GM18951 (cell line): ENCODE measurements at regions not wholly inside any gene's neighbourhood (a gene's known extent, or its start where the extent isn't known, plus 50 kb on each side); places are given as distances from the start of the nearest gene placed in this dataset.

Experiments used
- POLR2A ChIP-seq: IDR thresholded peaks from 4 replicates; pipeline ENCODE4 v1.6.1; 2011; ENCODE audit warnings: mild to moderate bottlenecking; ENCODE audit not compliant: insufficient read length, insufficient read depth; ENCODE audit errors: extremely low read depth
- in situ Hi-C: fragments of 300-500 bp; cut with MboI; formaldehyde crosslinking; loops from one replicate; pipeline ENCODE4 v1.12.0; 2022; ENCODE audit warnings: low sequenced_read_pairs, mixed read lengths, inconsistent platforms; ENCODE audit not compliant: unreplicated experiment

DNA sequence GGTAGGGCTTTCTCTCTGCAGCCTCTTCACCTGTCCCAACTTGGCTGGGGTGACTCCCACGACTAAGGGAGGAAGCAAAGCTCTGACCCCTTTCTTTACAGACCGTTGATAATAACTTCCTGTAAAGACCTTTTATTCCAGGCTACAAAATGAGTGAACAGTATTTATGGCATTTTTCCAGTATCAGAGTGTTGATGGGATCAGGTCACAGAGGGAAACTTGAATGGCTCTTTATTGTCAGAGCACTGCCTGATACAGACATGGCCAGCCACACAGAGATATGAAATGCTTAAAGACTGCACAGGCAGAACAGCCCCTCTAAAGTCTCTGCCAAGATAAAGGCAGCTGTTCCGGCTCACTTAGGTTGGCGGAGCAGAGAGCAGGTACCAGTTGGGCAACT, 1033.9 kb upstream of the NR2F2 start:
- in situ Hi-C loops = loop anchor here (10.0 kb wide), 1 partner anchor 892 kb away; no protein-coding TSS in a partner anchor
- TF ChIP-seq POLR2A = no peak

DNA sequence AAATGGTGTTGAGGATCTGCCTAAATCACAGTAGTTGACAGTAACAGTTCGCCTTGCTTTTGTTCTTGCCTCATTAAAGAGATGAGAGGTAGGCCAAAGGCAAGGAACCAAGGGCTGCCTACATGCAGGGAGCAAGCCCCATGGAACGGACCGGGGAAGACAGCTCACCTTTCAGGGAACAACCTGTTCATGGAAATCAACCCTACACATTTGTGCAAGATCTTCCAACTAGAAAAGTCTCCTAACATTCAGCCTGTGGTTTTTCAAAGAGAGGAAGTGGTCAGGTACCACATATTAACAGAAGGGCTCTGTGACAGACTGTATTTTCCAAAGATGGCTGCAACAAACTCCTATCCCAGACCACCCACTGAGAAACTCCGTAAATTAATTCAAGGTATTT, 1031.8 kb upstream of the NR2F2 start:
- in situ Hi-C loops = loop anchor here (10.0 kb wide), 1 partner anchor 894 kb away; no protein-coding TSS in a partner anchor
- TF ChIP-seq POLR2A = no peak

DNA sequence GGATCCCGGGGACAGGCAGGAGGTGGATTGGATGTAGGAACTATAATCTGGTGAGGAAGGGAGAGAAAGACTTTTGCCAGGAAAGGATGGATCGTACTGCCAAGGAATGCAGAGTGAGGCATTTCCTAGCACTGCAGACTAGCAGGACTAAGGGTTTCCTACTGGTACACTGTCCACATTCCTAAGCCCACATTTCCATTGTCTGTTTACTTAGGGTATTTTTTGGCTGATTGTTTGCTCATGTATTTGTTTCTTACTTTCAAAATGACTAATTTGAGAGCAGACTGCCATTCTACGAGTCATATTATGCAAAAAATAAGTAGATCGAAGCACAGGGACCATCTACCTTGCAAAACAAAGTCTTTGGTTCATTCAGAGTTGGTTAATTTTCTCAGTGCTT, 1029.5 kb upstream of the NR2F2 start:
- in situ Hi-C loops = no loop called here
- TF ChIP-seq POLR2A = no peak

DNA sequence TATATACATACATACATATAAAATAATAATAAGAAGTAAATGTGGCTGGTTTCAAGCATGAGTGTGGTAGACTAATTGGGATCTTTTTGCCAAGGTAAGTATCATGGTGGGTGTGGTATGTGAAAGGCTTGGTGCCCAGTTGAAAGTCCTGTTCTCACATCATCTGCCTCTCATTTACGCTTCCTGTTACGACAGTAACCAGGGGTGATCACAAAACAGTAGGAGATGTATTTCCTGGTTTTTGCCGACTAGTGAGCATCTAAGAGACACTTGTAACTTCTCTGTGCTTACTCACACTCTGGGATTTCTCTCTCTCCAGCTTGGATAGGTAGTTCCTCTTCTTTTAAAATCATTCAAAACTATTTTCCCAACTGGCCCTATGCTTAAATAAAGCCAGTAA, 1028.3 kb upstream of the NR2F2 start:
- in situ Hi-C loops = no loop called here
- TF ChIP-seq POLR2A = no peak

DNA sequence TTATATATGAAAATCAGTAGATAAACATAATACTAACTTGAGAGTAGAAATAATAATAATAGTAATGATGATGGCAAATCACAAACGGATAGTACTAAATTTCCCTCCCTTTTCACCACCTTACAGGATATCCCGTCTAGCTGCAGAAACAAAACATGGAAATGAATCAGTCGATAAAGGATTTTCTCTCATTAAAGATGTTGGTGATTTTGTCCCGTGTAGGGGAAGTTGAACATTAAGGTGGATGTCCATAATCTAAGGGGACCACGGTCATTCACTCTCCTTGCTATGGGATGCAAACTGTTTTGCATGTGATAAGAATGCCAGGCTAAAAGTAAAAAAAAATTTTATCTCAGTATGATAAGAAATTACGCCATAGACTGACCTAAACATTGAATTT, 1027.7 kb upstream of the NR2F2 start:
- no peak for TF ChIP-seq POLR2A
- in situ Hi-C loops = no loop called here

DNA sequence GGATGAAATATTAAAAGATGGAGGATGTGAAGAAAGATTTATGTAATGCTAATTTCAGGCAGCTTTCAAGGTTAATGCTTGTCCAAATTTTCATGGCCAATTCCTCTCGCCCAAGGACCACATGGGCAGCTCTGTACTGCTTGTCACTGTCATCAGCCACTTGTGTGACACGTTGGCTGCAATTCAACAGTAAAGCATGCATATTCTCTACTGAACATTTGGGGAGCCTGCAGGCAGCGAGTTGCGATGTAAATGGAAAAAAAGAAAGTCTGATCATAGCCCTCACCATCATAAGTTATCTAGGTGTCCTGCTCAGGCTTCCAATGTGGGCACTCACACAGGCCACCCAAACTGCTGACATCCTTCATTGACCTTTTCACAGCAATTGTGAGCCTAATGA, 1026.8 kb upstream of the NR2F2 start:
- no peak for TF ChIP-seq POLR2A
- in situ Hi-C loops = no loop called here

DNA sequence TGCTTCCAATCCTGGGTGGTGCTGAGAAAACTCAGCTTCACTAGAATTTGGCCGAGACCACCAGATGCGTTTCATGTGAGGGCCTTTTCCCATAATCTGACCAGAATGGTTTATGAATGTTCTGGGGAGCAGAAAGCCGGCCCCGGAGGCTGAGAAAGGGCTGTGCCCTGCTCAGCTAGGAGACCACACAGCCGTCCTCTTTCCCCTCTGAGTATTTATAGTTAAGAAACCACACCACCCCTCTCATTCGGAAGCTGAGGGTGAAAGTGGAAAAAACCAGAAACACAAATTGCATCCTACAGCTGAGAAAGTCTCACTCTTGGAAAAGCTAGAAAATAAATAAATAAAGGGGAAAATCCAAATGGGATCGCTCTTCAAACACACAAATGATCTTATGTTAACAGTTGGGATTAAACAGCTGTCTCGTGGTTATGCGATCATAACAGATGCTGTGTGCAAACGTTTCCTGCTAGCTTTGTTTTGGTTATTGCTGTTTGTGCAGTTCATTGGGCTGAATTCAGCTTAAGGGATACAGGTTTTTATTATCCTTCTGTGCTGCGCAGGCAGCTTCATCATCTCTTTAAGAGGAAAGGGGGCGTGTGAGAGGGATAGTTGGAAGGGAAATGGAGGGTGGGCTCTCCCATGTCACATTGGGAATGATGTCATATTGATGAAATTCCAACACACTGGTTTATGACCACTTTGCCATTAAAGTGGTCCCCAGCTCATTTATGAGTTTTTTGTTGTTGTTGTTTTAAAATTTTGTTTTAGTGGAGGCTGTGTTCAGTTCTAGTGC, 1026.2 kb upstream of the NR2F2 start:
- in situ Hi-C loops = no loop called here
- no peak for TF ChIP-seq POLR2A

DNA sequence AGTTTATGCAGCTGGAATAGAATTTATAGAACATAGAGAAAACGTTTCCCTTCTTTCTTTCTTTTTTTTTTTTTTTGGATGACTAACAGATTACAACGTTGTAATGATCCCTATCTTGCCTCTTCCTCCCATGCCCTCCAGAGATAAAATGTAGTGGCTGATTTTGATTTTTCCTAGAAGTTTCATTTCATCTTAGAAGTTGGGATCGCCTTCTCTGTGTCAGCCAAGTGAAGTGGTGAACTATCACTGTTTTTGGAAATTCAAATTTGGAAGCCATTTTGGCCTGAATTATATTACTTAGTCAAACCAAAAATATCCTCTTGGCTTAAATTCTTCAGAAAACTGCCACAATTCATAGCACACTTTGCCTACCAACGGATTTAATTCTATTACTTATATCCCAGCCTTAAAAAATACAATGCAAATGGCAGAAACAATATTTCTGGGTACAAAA, 1025.5 kb upstream of the NR2F2 start:
- TF ChIP-seq POLR2A = no peak
- in situ Hi-C loops = no loop called here

DNA sequence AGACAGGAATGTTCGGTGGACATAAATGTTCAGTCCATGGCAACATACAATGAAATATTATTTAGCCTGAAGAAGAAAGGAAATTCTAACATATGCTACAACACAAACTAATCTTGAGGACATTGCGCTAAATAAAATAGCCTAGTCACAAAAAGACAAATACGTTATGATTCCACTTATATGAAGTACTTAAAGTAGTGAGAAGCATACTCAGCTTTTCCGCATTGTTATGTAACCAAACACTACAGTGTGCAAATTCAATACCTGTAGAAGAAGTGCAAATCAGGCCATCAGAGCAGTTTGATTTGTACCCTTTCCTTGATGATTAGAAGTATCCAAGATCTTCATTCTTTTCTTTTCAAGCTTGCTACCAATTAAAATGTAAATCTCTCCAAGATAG, 1023.4 kb upstream of the NR2F2 start:
- in situ Hi-C loops = no loop called here
- no peak for TF ChIP-seq POLR2A

DNA sequence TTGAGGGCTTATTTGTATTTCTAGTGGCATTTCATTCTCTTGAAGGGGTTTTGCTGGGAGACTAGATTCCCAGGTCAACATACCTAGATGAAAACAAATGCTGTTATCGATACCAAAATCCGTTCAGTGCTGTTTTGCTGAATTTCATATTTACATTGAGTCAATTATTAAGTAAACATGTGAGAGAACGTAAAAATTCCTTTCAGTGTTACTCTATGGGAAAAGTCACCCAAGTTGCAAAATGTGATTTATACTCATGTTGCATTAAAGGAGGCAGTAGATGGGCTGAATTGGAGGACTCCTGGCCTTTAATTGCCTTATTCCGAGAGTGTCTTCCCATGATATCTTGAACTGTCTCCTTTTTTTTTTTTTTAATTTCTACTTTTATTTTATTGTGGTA, 1011.3 kb upstream of the NR2F2 start:
- TF ChIP-seq POLR2A = no peak
- in situ Hi-C loops = no loop called here

DNA sequence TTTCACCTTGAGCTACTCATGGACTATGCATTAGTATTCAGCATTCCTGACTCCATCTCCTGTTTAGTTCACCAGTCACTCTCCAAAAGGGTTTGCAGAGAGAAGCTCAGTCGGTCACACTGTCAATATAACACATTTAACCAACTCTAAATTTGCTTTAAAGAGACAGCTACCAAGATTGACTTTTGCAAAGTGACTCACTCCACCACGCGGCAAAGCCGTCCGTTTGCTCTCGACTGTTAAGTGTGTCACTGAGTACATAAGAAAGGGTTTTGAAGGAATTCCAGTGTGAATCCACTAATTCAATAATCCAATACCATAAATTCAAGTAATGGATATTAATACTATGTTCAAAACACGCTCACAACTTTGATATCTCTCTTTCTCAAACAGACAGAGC, 1006.7 kb upstream of the NR2F2 start:
- in situ Hi-C loops = no loop called here
- no peak for TF ChIP-seq POLR2A

DNA sequence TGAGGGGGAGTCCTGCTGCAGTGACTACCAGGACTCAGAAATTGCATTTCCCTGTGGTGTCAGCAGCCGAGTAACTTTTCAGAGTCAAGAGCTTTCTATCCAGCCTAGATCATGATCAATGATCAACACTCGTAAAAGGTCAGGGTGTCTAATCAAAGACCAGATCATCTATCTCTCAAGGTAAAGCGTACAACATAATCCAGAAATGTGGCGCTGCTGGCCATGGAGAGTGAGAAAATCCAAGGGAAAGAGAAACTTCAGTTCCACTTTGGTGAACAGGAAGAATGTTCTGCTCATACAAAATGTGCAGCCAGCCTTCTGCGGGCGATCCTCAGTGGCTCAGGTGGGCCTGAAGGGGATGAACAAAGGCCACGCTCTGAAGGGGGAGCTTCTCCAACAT, 1005.8 kb upstream of the NR2F2 start:
- no peak for TF ChIP-seq POLR2A
- in situ Hi-C loops = no loop called here

DNA sequence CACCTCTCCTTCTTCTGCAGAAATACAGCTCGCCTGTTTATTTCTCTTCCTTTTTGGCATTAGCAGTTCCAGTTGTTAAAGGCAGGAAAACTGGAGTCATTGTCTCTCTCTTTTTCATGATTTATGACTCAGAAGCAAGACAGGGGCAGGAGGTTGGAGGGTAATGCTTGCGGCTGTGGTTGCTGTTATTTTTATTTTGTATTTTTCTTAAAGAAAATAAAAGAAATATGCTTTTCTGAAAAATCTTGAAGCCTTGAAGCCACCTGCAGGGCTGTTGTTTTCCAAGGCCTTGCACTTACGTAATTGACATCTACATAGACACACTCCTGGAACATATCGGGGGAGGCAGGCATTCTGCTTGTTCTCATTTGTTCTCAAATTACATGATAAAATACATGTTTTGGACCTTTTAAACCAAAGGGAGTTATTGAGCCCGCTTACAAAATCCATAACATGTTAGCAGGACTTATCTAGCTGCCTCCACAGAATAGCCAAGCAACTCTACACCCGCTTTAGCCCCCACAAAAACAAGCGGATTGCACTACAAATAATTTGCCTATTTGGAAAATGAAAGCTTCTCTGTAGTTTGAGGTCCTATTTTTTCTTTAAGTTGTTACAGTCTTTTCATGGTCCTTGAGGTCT, 1004.6 kb upstream of the NR2F2 start:
- TF ChIP-seq POLR2A = no peak
- in situ Hi-C loops = no loop called here
